ENCODE measurements at regions not wholly inside any gene's neighbourhood (a gene's known extent, or its start where the extent isn't known, plus 50 kb on each side); places are given as distances from the start of the nearest gene placed in this dataset.

- Histone ChIP-seq H3K27ac (ENCODE audit: low read length) (no peak overlapping the region), H3K4me3 (ENCODE audit: low read length) (no peak overlapping the region), H3K4me1 (ENCODE audit: low read length) (no peaks in the 10 kb centered on the region), H3K9me2 (replicated peaks; ENCODE audit: insufficient read depth, low read length) (no peaks in the 10 kb centered on the region), H3K9me3 (replicated peaks; ENCODE audit: insufficient read depth, low read length) (no peaks in the 10 kb centered on the region), H3K36me3 (replicated peaks; ENCODE audit: insufficient read depth, low read length) (no peaks in the 10 kb centered on the region), H4K20me1 (ENCODE audit: insufficient read depth, low read length) (no peaks in the 10 kb centered on the region), H2AFZ (ENCODE audit: low read length) (no peak overlapping the region), H3K79me2 (ENCODE audit: low read length) (no peaks in the 10 kb centered on the region), H3K4me2 (ENCODE audit: low read depth, low read length) (no peak overlapping the region), H3K9ac (ENCODE audit: low read length) (no peak overlapping the region), H3K27me3 (replicated peaks; ENCODE audit: insufficient read depth, low read length) (no peaks in the 10 kb centered on the region), H3F3A (ENCODE audit: insufficient read depth, low read length) (no peaks in the 10 kb centered on the region)
- DNase-seq: no peak
- TF ChIP-seq EZH2 (optimal IDR thresholded peaks at IDR 0.05; ENCODE audit: low read depth, low read length) (no peak), EZH2phosphoT487 (IDR thresholded peaks at IDR 0.05; ENCODE audit: low read length) (no peak), CTCF (IDR thresholded peaks at IDR 0.05; ENCODE audit: low read length) (no peak)
Measured at GRCh38 chr6:94443701-94444100, 1024.3 kb upstream of the EPHA7 start.

- TF ChIP-seq CTCF (IDR thresholded peaks at IDR 0.05; ENCODE audit: low read length) (no peak), EZH2 (optimal IDR thresholded peaks at IDR 0.05; ENCODE audit: low read depth, low read length) (no peak)
- no peaks in the 10 kb centered on the region for H3K9me2 ChIP-seq (replicated peaks; ENCODE audit: insufficient read depth, low read length)
- no peak overlapping the region for H3K4me2 ChIP-seq (ENCODE audit: low read depth, low read length)
- H3K4me3 ChIP-seq (ENCODE audit: low read length): no peak overlapping the region
- no peaks in the 10 kb centered on the region for H3K36me3 ChIP-seq (replicated peaks; ENCODE audit: insufficient read depth, low read length)
- H3K9ac ChIP-seq (ENCODE audit: low read length): no peak overlapping the region
- no peaks in the 10 kb centered on the region for H4K20me1 ChIP-seq (ENCODE audit: insufficient read depth, low read length)
- H3K27me3 ChIP-seq (replicated peaks; ENCODE audit: insufficient read depth, low read length): no peaks in the 10 kb centered on the region
- H3K27ac ChIP-seq (ENCODE audit: low read length): no peak overlapping the region
- no peaks in the 10 kb centered on the region for H3K79me2 ChIP-seq (ENCODE audit: low read length)
- H2AFZ ChIP-seq (ENCODE audit: low read length): no peak overlapping the region
- no peaks in the 10 kb centered on the region for H3K9me3 ChIP-seq (replicated peaks; ENCODE audit: insufficient read depth, low read length)
- H3F3A ChIP-seq (ENCODE audit: insufficient read depth, low read length): no peaks in the 10 kb centered on the region
- H3K4me1 ChIP-seq (ENCODE audit: low read length): no peaks in the 10 kb centered on the region
- DNase-seq: no peak
Measured at GRCh38 chr6:94424692-94425091, 1005.3 kb upstream of the EPHA7 start.

- H3K4me3 ChIP-seq (ENCODE audit: low read length): no peak overlapping the region
- H3K9me3 ChIP-seq (replicated peaks; ENCODE audit: insufficient read depth, low read length): no peaks in the 10 kb centered on the region
- H3K27ac ChIP-seq (ENCODE audit: low read length): no peak overlapping the region
- no peaks in the 10 kb centered on the region for H4K20me1 ChIP-seq (ENCODE audit: insufficient read depth, low read length)
- DNase-seq: no peak
- no peaks in the 10 kb centered on the region for H3K4me1 ChIP-seq (ENCODE audit: low read length)
- H3K4me2 ChIP-seq (ENCODE audit: low read depth, low read length): no peak overlapping the region
- H2AFZ ChIP-seq (ENCODE audit: low read length): no peak overlapping the region
- no peaks in the 10 kb centered on the region for H3F3A ChIP-seq (ENCODE audit: insufficient read depth, low read length)
- H3K9me2 ChIP-seq (replicated peaks; ENCODE audit: insufficient read depth, low read length): no peaks in the 10 kb centered on the region
- H3K27me3 ChIP-seq (replicated peaks; ENCODE audit: insufficient read depth, low read length): no peaks in the 10 kb centered on the region
- no peaks in the 10 kb centered on the region for H3K36me3 ChIP-seq (replicated peaks; ENCODE audit: insufficient read depth, low read length)
- TF ChIP-seq CTCF (IDR thresholded peaks at IDR 0.05; ENCODE audit: low read length) (no peak), EZH2 (optimal IDR thresholded peaks at IDR 0.05; ENCODE audit: low read depth, low read length) (no peak), EZH2phosphoT487 (IDR thresholded peaks at IDR 0.05; ENCODE audit: low read length) (no peak)
- H3K9ac ChIP-seq (ENCODE audit: low read length): no peak overlapping the region
- no peaks in the 10 kb centered on the region for H3K79me2 ChIP-seq (ENCODE audit: low read length)
Measured at GRCh38 chr6:94417363-94417762, 998.0 kb upstream of the EPHA7 start.

All from MM.1S (cell line).